ENCODE measurements at regions not wholly inside any gene's neighbourhood (a gene's known extent, or its start where the extent isn't known, plus 50 kb on each side); places are given as distances from the start of the nearest gene placed in this dataset.

DNA sequence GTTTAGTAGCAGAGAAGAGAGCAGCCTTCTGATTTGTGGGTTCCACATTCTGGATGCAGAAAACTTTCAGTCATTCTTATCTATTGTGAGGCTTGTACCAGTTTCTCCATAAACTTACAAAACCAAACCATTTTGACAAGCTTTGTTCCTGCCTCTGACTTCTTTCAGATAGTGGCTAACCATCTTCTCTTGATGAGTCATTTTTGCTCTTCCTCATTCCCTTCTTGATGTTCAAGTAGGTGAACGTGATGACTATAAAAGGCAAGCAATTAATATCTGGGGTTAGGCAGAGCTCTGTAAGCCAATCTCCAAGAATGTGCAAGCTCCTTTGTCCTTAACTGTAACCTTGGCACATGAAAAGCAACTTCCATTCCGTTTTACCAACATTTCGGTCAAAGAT, 2083.1 kb upstream of the PIK3C3 start:
- DNase-seq (ENCODE audit: low read depth, low spot score), result peak; percentile 14
- H3K27ac ChIP-seq, result no peak overlapping the region

DNA sequence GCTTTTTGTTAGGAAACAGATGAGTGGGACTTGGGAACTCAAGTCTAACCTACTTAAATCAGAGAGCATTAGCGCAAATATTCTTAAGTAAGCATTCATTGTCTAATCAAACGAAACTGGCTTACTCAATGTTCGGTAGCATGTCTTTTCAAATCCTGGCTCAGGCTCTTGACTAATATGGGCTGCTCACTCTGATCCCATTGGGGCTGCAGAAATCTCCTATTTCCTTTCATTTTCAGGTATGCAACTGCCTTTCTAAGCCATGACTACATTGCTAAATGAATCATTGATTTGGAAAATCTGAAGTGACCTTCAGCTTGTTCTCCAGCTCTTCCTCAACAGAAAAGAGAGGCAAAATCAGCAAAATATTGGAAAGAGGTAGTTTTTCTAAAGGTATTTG, 2084.4 kb upstream of the PIK3C3 start:
- H3K27ac ChIP-seq, result peak overlapping the region; percentile 12
- DNase-seq (ENCODE audit: low read depth, low spot score), result peak; percentile 48

GRCh38 chr18:39863916-39864315, 2091.1 kb upstream of the PIK3C3 start:
- no peak overlapping the region for H3K27ac ChIP-seq
- DNase-seq (ENCODE audit: low read depth, low spot score), result no peak

GRCh38 chr18:39862341-39862740, 2092.7 kb upstream of the PIK3C3 start:
- H3K27ac ChIP-seq, result no peak overlapping the region
- no peak for DNase-seq (ENCODE audit: low read depth, low spot score)

DNA sequence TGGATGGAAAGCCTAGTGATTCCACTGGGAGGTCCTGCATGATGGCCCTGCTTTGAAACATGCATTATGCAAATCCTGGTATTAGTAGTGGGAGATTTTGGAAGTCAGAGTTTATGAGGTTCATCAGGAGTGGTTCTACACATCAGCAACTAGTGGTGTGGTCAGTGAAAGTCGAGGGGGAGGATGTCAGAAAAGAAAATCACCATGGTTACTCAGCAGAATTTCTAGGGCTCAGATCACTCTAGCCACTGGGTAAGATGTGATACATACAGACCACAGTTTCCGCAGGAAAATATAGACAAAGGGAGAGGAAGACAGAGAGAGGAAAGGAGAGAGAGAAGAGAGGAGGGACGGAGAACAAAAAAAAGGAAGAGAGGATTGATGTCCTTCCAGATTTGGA, 2100.7 kb upstream of the PIK3C3 start:
- no peak for DNase-seq (ENCODE audit: low read depth, low spot score)
- H3K27ac ChIP-seq, result no peak overlapping the region

DNA sequence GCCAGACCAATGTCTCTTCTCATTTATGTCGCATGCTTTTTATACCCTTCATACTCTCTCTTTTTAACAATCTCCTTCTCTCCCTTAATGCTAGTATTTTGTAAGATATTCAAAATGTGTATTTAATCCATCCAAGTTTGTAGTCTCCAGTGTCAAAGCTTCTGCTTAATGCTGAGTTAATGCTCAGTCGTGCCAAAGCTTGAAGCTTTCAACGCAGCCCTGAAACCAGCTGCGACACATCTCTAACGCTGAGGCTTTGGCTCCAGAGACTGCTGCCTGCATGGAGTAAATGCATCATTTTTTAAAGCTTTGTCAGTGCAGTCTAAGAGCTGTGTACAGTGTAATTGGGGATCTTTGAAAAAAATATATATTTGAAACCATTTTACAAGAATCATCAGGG, 2108.8 kb upstream of the PIK3C3 start:
- H3K27ac ChIP-seq, result no peak overlapping the region
- DNase-seq (ENCODE audit: low read depth, low spot score), result no peak

- H3K27ac ChIP-seq, result no peak overlapping the region
- no peak for DNase-seq (ENCODE audit: low read depth, low spot score)
Observed at GRCh38 chr18:39845631-39846030, 2109.4 kb upstream of the PIK3C3 start.

GRCh38 chr18:39845106-39845505, 2109.9 kb upstream of the PIK3C3 start:
- DNase-seq (ENCODE audit: low read depth, low spot score), result no peak
- H3K27ac ChIP-seq, result no peak overlapping the region

DNA sequence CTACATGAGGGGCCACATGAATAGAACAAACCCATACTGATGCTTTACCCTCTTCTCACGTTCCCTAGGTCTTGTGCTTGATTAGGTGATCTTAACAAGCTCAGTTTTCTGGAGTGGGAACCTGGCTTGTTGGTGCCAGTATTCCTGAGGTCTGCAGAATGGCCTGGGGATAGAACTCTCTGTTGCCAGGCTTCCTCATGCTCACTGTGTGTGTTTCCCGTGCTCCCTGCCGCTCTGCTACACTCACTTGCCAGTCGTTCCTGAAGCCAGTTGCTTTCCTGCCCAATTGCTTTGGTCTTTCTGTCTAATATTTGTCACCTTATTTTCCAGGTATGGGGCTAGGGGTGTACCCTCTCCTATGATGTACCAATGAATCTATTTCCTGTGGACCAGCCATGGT, 2111.5 kb upstream of the PIK3C3 start:
- no peak overlapping the region for H3K27ac ChIP-seq
- no peak for DNase-seq (ENCODE audit: low read depth, low spot score)

DNA sequence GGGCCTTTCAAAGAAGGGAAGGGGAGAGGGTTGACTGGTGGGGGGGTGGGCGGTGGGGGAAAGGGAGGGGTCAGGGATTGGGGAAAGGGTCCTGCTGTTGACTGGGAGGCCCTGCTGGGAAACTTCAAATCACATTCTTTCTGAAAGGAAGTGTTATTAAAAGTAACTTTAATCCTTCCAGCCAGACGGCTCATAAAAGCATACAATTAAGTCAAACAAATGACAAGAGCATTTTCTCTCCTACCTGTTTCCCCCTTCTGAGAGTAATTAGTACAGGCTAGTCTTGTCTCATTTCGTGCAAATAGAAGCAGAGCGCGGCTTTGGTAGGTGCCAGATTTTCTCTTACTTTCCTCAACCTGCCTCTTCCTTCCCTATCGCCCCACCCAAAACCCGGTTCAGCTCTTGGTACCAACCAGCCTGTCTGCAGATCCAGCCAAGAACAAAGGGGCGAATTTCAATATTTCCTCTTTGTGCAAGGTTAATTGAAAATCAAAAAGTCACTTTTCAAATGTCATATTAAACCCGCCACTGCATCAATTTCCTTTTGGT, 2112.6 kb upstream of the PIK3C3 start:
- DNase-seq (ENCODE audit: low read depth, low spot score), result no peak
- no peak overlapping the region for H3K27ac ChIP-seq

GRCh38 chr18:39841482-39842365, 2113.3 kb upstream of the PIK3C3 start:
- no peak overlapping the region for H3K27ac ChIP-seq
- DNase-seq (ENCODE audit: low read depth, low spot score), result no peak

- DNase-seq (ENCODE audit: low read depth, low spot score), result no peak
- H3K27ac ChIP-seq, result no peak overlapping the region
Observed at GRCh38 chr18:39840856-39841481, 2114.1 kb upstream of the PIK3C3 start.

DNA sequence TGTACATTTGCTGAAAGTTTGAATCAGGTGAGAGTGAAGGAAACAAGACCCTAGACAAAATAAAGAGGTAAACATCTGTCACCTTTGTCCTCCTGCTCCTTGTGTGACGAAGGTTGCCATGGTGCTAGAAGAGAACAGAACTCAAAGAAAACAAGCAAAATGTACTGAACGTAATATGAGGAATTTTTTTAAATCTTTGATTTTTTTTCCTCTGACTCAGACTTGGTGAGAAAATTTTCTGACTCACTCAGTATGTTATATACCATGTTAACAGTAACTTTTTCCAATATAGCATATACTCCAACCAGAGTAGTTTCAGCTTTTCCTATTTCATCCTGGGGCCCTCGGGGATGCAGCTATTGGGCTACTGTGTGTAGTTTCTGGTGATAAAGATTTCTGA, 2114.6 kb upstream of the PIK3C3 start:
- H3K27ac ChIP-seq, result no peak overlapping the region
- DNase-seq (ENCODE audit: low read depth, low spot score), result no peak

- no peak for DNase-seq (ENCODE audit: low read depth, low spot score)
Observed at GRCh38 chr18:39839782-39840181, 2115.3 kb upstream of the PIK3C3 start.

GRCh38 chr18:39838831-39839230, 2116.2 kb upstream of the PIK3C3 start:
- DNase-seq (ENCODE audit: low read depth, low spot score), result no peak
- H3K27ac ChIP-seq, result no peak overlapping the region

More at GRCh38 chr18:39839782-39840181, 2115.3 kb upstream of the PIK3C3 start:
- H3K27ac ChIP-seq, result no peak overlapping the region

DNA sequence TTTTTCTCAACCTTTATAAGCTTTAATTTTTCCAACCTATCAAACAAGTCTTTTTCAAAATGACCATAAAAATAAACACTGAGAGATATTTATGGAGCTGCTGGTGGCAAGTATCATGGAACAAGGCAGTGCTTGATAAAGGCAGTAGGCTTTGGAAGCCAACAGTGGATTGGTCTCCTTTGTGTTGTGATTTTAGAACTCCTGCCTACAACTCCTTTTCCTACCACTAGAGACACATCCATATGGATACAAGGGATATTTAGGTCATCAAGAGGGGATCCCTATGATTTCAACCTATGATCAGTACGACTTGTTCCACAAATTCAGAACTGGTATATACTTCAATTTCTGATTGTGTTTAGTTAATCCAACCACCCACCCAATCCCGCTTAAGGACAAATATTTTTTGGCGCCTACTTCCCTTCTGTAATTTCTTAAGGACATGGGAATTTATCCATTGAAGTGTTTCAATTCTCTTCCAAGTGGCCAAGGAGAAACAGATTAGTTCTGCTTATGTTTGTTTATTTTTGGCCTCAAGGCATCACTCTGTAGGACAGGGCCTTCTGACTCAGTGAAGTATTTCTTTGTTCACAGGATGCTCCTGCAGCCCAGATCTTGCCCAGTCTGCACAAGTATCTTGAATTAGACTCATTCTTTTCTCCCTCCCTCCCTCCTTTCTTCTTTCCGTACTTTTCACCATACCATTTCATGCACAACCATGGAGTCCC, 2119.6 kb upstream of the PIK3C3 start:
- H3K27ac ChIP-seq, result no peak overlapping the region
- DNase-seq (ENCODE audit: low read depth, low spot score), result no peak

DNA sequence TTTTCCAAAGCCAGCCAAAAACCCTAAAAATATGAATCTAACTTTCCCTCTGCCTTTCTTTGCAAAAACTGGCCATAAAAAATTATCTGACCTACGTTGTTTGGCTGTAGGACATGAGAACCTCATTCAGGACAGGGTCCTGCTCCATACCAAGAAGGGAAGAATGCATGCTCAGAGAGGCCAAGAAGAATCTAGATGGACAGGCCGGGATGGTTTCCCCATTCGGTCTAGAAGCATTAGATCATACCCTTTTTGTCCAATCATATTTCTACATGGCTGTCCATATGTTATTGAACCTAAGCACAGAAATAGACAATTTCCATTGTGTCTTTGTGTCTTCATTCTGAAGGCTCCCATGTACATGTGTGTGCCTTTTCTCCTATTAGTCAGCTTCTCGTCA, 2120.4 kb upstream of the PIK3C3 start:
- DNase-seq (ENCODE audit: low read depth, low spot score), result no peak

DNA sequence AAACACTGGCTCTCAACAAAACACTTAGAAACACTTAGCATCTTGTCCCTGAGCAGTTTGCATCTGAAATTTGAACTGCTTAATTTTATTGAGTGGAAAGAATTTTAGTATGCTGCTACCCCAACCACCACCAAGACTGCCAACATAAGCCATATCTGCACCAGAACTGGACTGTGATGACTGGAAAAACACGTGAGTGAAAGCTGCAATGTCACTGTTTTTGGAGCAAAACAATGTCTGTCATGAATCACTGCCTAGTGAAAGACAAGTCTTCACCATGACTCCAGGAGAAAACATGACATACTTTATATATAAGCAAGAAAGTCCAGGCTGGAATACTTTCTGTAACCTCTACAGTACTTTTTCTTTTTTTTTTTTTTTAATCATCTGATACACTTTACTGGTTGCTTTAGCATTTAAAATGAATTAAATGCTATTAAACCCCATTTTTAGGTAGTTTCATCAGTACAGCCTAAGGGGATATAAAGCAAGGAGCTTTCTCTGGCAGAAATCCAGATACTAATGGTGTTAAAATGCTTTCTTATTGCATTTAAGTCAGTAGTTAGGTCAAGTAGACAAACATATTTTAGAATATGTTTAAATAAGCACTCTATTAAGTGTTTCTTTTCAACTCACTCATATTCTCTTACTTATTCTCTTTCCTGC, 2129.4 kb upstream of the PIK3C3 start:
- no peak for DNase-seq (ENCODE audit: low read depth, low spot score)
- H3K27ac ChIP-seq, result no peak overlapping the region

More for the DNA sequence above, 2120.4 kb upstream of the PIK3C3 start:
- no peak overlapping the region for H3K27ac ChIP-seq

GRCh38 chr18:39806525-39806924, 2148.5 kb upstream of the PIK3C3 start:
- DNase-seq (ENCODE audit: low read depth, low spot score), result peak; percentile 34
- H3K27ac ChIP-seq, result no peak overlapping the region

GRCh38 chr18:39805218-39805617, 2149.8 kb upstream of the PIK3C3 start:
- H3K27ac ChIP-seq, result no peak overlapping the region
- no peak for DNase-seq (ENCODE audit: low read depth, low spot score)
